Osteocyte (in vitro differentiated cells): ENCODE measurements at regions not wholly inside any gene's neighbourhood (a gene's known extent, or its start where the extent isn't known, plus 50 kb on each side); places are given as distances from the start of the nearest gene placed in this dataset.

Experiments
- DNase-seq: peaks from one replicate; pipeline ENCODE4 v3.0.0; 2021; ENCODE audit warnings: mixed read lengths; ENCODE audit not compliant: unreplicated experiment; ENCODE audit errors: extremely low spot score
- H3K27ac Mint-ChIP-seq: one replicate; pipeline ENCODE4 v1.8.0; 2021; ENCODE audit warnings: mild to moderate bottlenecking, mixed read lengths; ENCODE audit not compliant: unreplicated experiment
- H3K27me3 Mint-ChIP-seq: one replicate; pipeline ENCODE4 v1.8.0; 2021; ENCODE audit warnings: mixed read lengths; ENCODE audit not compliant: unreplicated experiment
- H3K36me3 Mint-ChIP-seq: one replicate; pipeline ENCODE4 v1.8.0; 2021; ENCODE audit warnings: mixed read lengths; ENCODE audit not compliant: unreplicated experiment
- H3K4me1 Mint-ChIP-seq: one replicate; pipeline ENCODE4 v1.8.0; 2021; ENCODE audit warnings: mixed read lengths; ENCODE audit not compliant: unreplicated experiment
- H3K4me3 Mint-ChIP-seq: one replicate; pipeline ENCODE4 v1.8.0; 2021; ENCODE audit warnings: mild to moderate bottlenecking, moderate library complexity, mixed read lengths; ENCODE audit not compliant: unreplicated experiment
- H3K9me3 Mint-ChIP-seq: one replicate; pipeline ENCODE4 v1.8.0; 2021; ENCODE audit warnings: mixed read lengths; ENCODE audit not compliant: unreplicated experiment
- TF ChIP-seq, protein P1 (sequence below): fragments of 200-600 bp; sonication (generic); IDR thresholded peaks from 2 replicates; pipeline ENCODE4 v1.5.0; 2021; ENCODE audit warnings: antibody characterized with exemption, mild to moderate bottlenecking, moderate library complexity

- Mint-ChIP-seq H3K9me3 (peaks cover 4% of the 10 kb centered on the region), H3K4me3 (no peak overlapping the region), H3K4me1 (no peaks in the 10 kb centered on the region), H3K27ac (no peak overlapping the region), H3K36me3 (no peaks in the 10 kb centered on the region), H3K27me3 (no peaks in the 10 kb centered on the region)
- TF ChIP-seq, protein P1, sequence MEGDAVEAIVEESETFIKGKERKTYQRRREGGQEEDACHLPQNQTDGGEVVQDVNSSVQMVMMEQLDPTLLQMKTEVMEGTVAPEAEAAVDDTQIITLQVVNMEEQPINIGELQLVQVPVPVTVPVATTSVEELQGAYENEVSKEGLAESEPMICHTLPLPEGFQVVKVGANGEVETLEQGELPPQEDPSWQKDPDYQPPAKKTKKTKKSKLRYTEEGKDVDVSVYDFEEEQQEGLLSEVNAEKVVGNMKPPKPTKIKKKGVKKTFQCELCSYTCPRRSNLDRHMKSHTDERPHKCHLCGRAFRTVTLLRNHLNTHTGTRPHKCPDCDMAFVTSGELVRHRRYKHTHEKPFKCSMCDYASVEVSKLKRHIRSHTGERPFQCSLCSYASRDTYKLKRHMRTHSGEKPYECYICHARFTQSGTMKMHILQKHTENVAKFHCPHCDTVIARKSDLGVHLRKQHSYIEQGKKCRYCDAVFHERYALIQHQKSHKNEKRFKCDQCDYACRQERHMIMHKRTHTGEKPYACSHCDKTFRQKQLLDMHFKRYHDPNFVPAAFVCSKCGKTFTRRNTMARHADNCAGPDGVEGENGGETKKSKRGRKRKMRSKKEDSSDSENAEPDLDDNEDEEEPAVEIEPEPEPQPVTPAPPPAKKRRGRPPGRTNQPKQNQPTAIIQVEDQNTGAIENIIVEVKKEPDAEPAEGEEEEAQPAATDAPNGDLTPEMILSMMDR: no peak
- DNase-seq: no peak
Measured at GRCh38 chr11:134478176-134478575, 66.1 kb upstream of the B3GAT1 start.

- TF ChIP-seq, protein P1: no peak
- no peaks in the 10 kb centered on the region for H3K4me1 Mint-ChIP-seq
- H3K9me3 Mint-ChIP-seq: peaks cover 4% of the 10 kb centered on the region
- no peak overlapping the region for H3K27ac Mint-ChIP-seq
- no peaks in the 10 kb centered on the region for H3K27me3 Mint-ChIP-seq
- H3K36me3 Mint-ChIP-seq: no peaks in the 10 kb centered on the region
- H3K4me3 Mint-ChIP-seq: no peak overlapping the region
- DNase-seq: no peak
Measured at GRCh38 chr11:134477486-134477885, 65.4 kb upstream of the B3GAT1 start.

DNA sequence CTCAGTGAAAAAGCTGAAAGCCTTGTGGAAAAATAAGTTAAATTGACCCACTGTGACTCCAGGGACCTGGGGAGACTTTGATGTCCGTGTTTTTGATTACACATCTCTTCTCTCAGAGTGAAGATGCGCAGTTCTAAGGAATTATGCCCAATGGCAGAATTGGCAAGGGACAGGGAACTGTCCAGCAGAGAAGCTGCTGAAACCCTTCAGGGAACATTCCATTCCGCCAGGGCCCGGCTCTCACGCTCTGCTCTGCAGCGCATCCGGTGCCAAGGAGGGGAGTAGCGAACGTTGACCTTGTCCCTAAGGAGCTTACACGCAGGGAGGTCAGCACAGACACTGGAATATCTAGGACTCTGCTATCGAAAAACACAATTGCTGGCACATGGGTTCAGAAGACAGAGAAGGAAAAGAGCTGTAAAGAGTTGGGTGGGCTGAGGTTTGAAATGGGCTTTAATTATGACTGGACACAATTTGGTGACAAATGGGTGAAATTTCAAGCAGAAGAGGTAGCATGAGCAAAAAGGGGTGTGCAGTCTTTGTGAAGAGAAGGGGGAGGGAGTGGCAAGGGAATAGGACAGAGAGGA lies 64.5 kb upstream of the B3GAT1 start:
- Mint-ChIP-seq H3K27ac (no peak overlapping the region), H3K4me3 (no peak overlapping the region), H3K4me1 (no peaks in the 10 kb centered on the region), H3K27me3 (no peaks in the 10 kb centered on the region), H3K36me3 (no peaks in the 10 kb centered on the region), H3K9me3 (peaks cover 4% of the 10 kb centered on the region)
- TF ChIP-seq, protein P1: no peak
- no peak for DNase-seq

DNA sequence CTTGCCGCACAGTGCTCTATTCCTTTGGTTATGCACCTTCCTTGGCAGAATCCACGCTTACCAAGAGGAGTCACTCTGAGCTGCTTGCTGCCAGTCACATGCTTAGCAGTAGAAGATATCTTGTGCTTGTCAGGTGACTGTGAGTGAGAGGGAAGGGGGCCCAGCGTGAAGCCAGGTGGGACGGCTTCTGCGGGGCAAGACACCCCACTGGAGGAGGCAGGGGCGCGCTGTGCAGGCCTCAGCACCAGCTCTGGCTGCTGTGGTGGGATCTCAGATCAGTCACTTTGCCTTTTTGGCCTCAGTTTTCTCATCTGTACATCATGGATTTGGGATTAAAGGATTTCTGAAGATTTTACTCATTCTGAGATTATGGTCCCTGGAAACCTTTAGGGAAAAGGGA lies 63.9 kb upstream of the B3GAT1 start:
- H3K4me1 Mint-ChIP-seq: no peaks in the 10 kb centered on the region
- no peaks in the 10 kb centered on the region for H3K36me3 Mint-ChIP-seq
- no peak overlapping the region for H3K4me3 Mint-ChIP-seq
- no peaks in the 10 kb centered on the region for H3K27me3 Mint-ChIP-seq
- DNase-seq: no peak
- H3K9me3 Mint-ChIP-seq: peaks cover 4% of the 10 kb centered on the region
- no peak overlapping the region for H3K27ac Mint-ChIP-seq
- TF ChIP-seq, protein P1: no peak

DNA sequence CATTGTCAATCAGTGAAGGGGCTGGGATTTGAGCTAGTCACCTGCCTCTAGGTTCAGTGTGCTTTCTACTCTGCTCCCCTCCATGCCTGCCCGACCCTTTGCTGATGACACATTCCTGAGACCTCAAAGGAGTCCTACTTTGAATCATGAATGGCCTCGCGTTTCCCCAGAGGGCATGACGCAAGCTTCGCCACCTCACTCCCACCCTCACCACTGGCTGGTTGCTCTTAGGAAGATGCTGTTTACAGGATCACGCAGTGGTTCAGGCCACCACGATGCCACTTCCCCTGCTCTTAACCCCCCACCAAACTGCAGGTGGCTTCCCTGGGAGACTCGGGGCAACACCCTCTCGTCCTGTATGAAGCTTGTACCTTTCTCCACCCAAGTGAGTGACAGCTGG lies 62.9 kb upstream of the B3GAT1 start:
- H3K4me1 Mint-ChIP-seq: no peaks in the 10 kb centered on the region
- H3K9me3 Mint-ChIP-seq: peaks cover 4% of the 10 kb centered on the region
- no peaks in the 10 kb centered on the region for H3K36me3 Mint-ChIP-seq
- DNase-seq: no peak
- H3K27me3 Mint-ChIP-seq: no peaks in the 10 kb centered on the region
- H3K4me3 Mint-ChIP-seq: no peak overlapping the region
- TF ChIP-seq, protein P1: no peak
- H3K27ac Mint-ChIP-seq: no peak overlapping the region
